ENCODE measurements at regions not wholly inside any gene's neighbourhood (a gene's known extent, or its start where the extent isn't known, plus 50 kb on each side); places are given as distances from the start of the nearest gene placed in this dataset.

- ChIA-PET POLR2A (ENCODE audit: unreplicated experiment) (no interaction called here), CTCF (interaction anchor here (0.7 kb wide), 1 partner anchor 754 kb away, joined by 6 read pairs; no protein-coding TSS in a partner anchor)
- no peaks in the 10 kb centered on the region for H3K9me1 ChIP-seq (ENCODE audit: insufficient read depth, low read length)
- no peak overlapping the region for H3K23ac ChIP-seq (ENCODE audit: low read depth, low read length)
- H3K18ac ChIP-seq (ENCODE audit: low read depth, low read length), result no peak overlapping the region
- no peak overlapping the region for H3K4ac ChIP-seq (ENCODE audit: low read depth, low read length)
- H3K14ac ChIP-seq (replicated peaks; ENCODE audit: low read depth, low read length), result no peak overlapping the region
- no peaks in the 10 kb centered on the region for H4K20me1 ChIP-seq (ENCODE audit: insufficient read depth, low read length)
- no peaks in the 10 kb centered on the region for H3K36me3 ChIP-seq (ENCODE audit: control insufficient read depth, insufficient read depth, low read length)
- no peak overlapping the region for H4K8ac ChIP-seq (ENCODE audit: low read depth in 2 of 2, low read length in 2 of 2)
- no peak overlapping the region for H2AK9ac ChIP-seq (replicated peaks; ENCODE audit: low read depth, low read length, poor library complexity)
- no peaks in the 10 kb centered on the region for H3K9me3 ChIP-seq (ENCODE audit: control insufficient read depth, insufficient read depth, low read length)
- intact Hi-C loops (cut with micrococcal nuclease) (no loop called here), in situ Hi-C loops (cut with MboI; ENCODE audit: low sequenced_read_pairs) (loop anchor here (5.0 kb wide), 1 partner anchor 50 kb away; no protein-coding TSS in a partner anchor), dilution Hi-C loops (cut with HindIII; ENCODE audit: low sequenced_read_pairs, unreplicated experiment) (no loop called here)
- no peak overlapping the region for H4K5ac ChIP-seq (ENCODE audit: low read depth, low read length)
- H3K79me1 ChIP-seq (ENCODE audit: low read depth in 1 of 2, low read length in 2 of 2), result no peaks in the 10 kb centered on the region
- peaks cover 7% of the 10 kb centered on the region for H3K27me3 ChIP-seq (ENCODE audit: control insufficient read depth, insufficient read depth, low read length)
- H2AK5ac ChIP-seq (ENCODE audit: low read depth, low read length), result no peak overlapping the region
- no peak overlapping the region for H2BK15ac ChIP-seq (ENCODE audit: low read depth, low read length)
- BruUV-seq (replicated peaks), result no TSS peak
- no peak overlapping the region for H2BK20ac ChIP-seq (ENCODE audit: low read depth, low read length)
- H2AFZ ChIP-seq (replicated peaks; ENCODE audit: low read length, poor library complexity), result no peak overlapping the region
- no peak overlapping the region for H2BK120ac ChIP-seq (ENCODE audit: low read depth, low read length)
- no peak for ATAC-seq (ENCODE audit: low read depth)
- TF ChIP-seq ELK1 (IDR thresholded peaks at IDR 0.05; ENCODE audit: borderline replicate concordance, low read depth, low read length) (no peak), USF2 (IDR thresholded peaks at IDR 0.05; ENCODE audit: low read depth, low read length) (no peak), BHLHE40 (IDR thresholded peaks at IDR 0.05; ENCODE audit: low read depth, low read length) (no peak), FOS (IDR thresholded peaks at IDR 0.05; ENCODE audit: low read depth, low read length) (no peak), MAFK (IDR thresholded peaks at IDR 0.05; ENCODE audit: low read depth, low read length) (no peak), RCOR1 (IDR thresholded peaks at IDR 0.05; ENCODE audit: insufficient replicate concordance, low read length) (no peak), CTCF (conservative IDR thresholded peaks at IDR 0.05; ENCODE audit: low read depth, low read length) (no peak), RFX5 (IDR thresholded peaks at IDR 0.05; ENCODE audit: low read depth, low read length) (no peak), MAZ (IDR thresholded peaks at IDR 0.05; ENCODE audit: borderline replicate concordance, low read depth, low read length) (no peak), CHD1 (IDR thresholded peaks at IDR 0.05; ENCODE audit: low read depth, low read length) (no peak), SMC3 (IDR thresholded peaks at IDR 0.05; ENCODE audit: low read depth, low read length) (no peak), MXI1 (IDR thresholded peaks at IDR 0.05; ENCODE audit: borderline replicate concordance, low read depth, low read length) (no peak)
- no peak overlapping the region for H3K27ac ChIP-seq (ENCODE audit: insufficient read depth, low read length)
- H4K91ac ChIP-seq (ENCODE audit: insufficient read depth, low read depth, low read length), result no peak overlapping the region
- no peaks in the 10 kb centered on the region for H3K4me1 ChIP-seq (ENCODE audit: control insufficient read depth, insufficient read depth, low read length)
- H3K4me3 ChIP-seq (ENCODE audit: insufficient read depth, low read depth, low read length), result no peak overlapping the region
- no peak for DNase-seq
- H3K9ac ChIP-seq (ENCODE audit: low read depth, low read length), result no peak overlapping the region
- H2BK5ac ChIP-seq (ENCODE audit: low read depth, low read length, poor library complexity, severe bottlenecking), result no peak overlapping the region
- H3K4me2 ChIP-seq (ENCODE audit: low read depth, low read length), result no peak overlapping the region
- no peak overlapping the region for H3K56ac ChIP-seq (ENCODE audit: extremely low read depth, insufficient read depth, low read length)
Observed at GRCh38 chr15:29636921-29637320, 185.3 kb downstream of the TJP1 start.
